ENCODE measurements at regions not wholly inside any gene's neighbourhood (a gene's known extent, or its start where the extent isn't known, plus 50 kb on each side); places are given as distances from the start of the nearest gene placed in this dataset.

- DNase-seq (no peak), ATAC-seq (ENCODE audit: insufficient read depth, low FRiP score) (no peak)
- Histone ChIP-seq H3K9me3 (ENCODE audit: control insufficient read depth in 4 of 4, insufficient read depth in 3 of 4, low read length in 3 of 4) (no peaks in the 10 kb centered on the region), H3K4me3 (no peak overlapping the region), H3K27me3 (ENCODE audit: control insufficient read depth in 3 of 3, insufficient read depth in 3 of 3, low read length in 2 of 3) (no peaks in the 10 kb centered on the region), H3K4me1 (ENCODE audit: control insufficient read depth in 5 of 5, insufficient read depth in 5 of 5, low read length in 5 of 5) (no peaks in the 10 kb centered on the region), H3K9ac (ENCODE audit: insufficient read depth in 1 of 2, low read length in 2 of 2) (no peak overlapping the region), H3K27ac (ENCODE audit: low read depth in 1 of 2, low read length in 1 of 2) (no peak overlapping the region), H3K36me3 (ENCODE audit: control insufficient read depth in 4 of 4, insufficient read depth in 4 of 4, low read length in 4 of 4) (no peaks in the 10 kb centered on the region)
- WGBS, 2 donors: 46 to 56% methylated on average over 4 of the region's 4 CpGs
- TF ChIP-seq CTCF (IDR thresholded peaks at IDR 0.05; ENCODE audit: control extremely low read depth, extremely low read depth): no peak
Observed at GRCh38 chr4:153045111-153045982, 109.2 kb downstream of the FHDC1 start.

GRCh38 chr4:153058671-153059060, 122.5 kb downstream of the FHDC1 start:
- no peak for TF ChIP-seq CTCF (IDR thresholded peaks at IDR 0.05; ENCODE audit: control extremely low read depth, extremely low read depth)
- WGBS, 2 donors: 87 to 93% methylated on average over 3 of the region's 3 CpGs
- H3K4me3 ChIP-seq: no peak overlapping the region

GRCh38 chr4:153060196-153060595, 124.1 kb downstream of the FHDC1 start:
- H3K9ac ChIP-seq (ENCODE audit: insufficient read depth in 1 of 2, low read length in 2 of 2): no peak overlapping the region
- ATAC-seq (ENCODE audit: insufficient read depth, low FRiP score) (no peak), DNase-seq (no peak)
- no peak overlapping the region for H3K4me3 ChIP-seq
- H3K27me3 ChIP-seq (ENCODE audit: control insufficient read depth in 3 of 3, insufficient read depth in 3 of 3, low read length in 2 of 3): no peaks in the 10 kb centered on the region
- no peak for TF ChIP-seq CTCF (IDR thresholded peaks at IDR 0.05; ENCODE audit: control extremely low read depth, extremely low read depth)
- 86 to 90% methylated on average over 6 of the region's 6 CpGs for WGBS, 2 donors
- H3K36me3 ChIP-seq (ENCODE audit: control insufficient read depth in 4 of 4, insufficient read depth in 4 of 4, low read length in 4 of 4): no peaks in the 10 kb centered on the region
- H3K9me3 ChIP-seq (ENCODE audit: control insufficient read depth in 4 of 4, insufficient read depth in 3 of 4, low read length in 3 of 4): no peaks in the 10 kb centered on the region
- H3K4me1 ChIP-seq (ENCODE audit: control insufficient read depth in 5 of 5, insufficient read depth in 5 of 5, low read length in 5 of 5): no peaks in the 10 kb centered on the region
- H3K27ac ChIP-seq (ENCODE audit: low read depth in 1 of 2, low read length in 1 of 2): no peak overlapping the region

More at GRCh38 chr4:153058671-153059060, 122.5 kb downstream of the FHDC1 start:
- H3K9me3 ChIP-seq (ENCODE audit: control insufficient read depth in 4 of 4, insufficient read depth in 3 of 4, low read length in 3 of 4): no peaks in the 10 kb centered on the region
- ATAC-seq (ENCODE audit: insufficient read depth, low FRiP score): no peak
- no peak overlapping the region for H3K27ac ChIP-seq (ENCODE audit: low read depth in 1 of 2, low read length in 1 of 2)
- DNase-seq: no peak
- no peaks in the 10 kb centered on the region for H3K36me3 ChIP-seq (ENCODE audit: control insufficient read depth in 4 of 4, insufficient read depth in 4 of 4, low read length in 4 of 4)
- H3K4me1 ChIP-seq (ENCODE audit: control insufficient read depth in 5 of 5, insufficient read depth in 5 of 5, low read length in 5 of 5): no peaks in the 10 kb centered on the region
- no peaks in the 10 kb centered on the region for H3K27me3 ChIP-seq (ENCODE audit: control insufficient read depth in 3 of 3, insufficient read depth in 3 of 3, low read length in 2 of 3)
- H3K9ac ChIP-seq (ENCODE audit: insufficient read depth in 1 of 2, low read length in 2 of 2): no peak overlapping the region
